CD4-positive, alpha-beta T cell treated with Interferon gamma for 1 hour (primary cell): ENCODE measurements at regions not wholly inside any gene's neighbourhood (a gene's known extent, or its start where the extent isn't known, plus 50 kb on each side); places are given as distances from the start of the nearest gene placed in this dataset.

Experiments
- DNase-seq: peaks from one replicate; pipeline ENCODE4 v3.0.0-alpha.2; 2020

DNA sequence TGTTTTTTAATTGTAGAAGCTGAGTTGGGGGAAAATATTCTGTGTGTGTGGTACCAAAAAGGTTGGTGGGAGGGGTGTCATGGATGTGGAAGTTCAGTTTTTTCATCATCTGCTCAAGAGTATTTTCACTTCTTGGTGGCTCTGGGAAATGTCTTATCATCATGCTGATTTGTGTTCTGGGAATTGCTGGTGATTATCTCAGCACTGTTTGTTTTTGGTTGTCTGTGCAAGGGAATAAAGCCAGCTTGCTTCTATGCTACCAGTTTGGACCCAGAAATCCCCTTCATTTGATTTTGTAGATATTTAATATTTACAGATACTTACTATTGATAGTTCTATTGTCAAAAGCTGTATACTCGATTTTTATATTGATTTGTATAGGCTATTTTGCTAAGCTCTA is 2289.7 kb downstream of the MAT2B start:
- DNase-seq, result no peak

DNA sequence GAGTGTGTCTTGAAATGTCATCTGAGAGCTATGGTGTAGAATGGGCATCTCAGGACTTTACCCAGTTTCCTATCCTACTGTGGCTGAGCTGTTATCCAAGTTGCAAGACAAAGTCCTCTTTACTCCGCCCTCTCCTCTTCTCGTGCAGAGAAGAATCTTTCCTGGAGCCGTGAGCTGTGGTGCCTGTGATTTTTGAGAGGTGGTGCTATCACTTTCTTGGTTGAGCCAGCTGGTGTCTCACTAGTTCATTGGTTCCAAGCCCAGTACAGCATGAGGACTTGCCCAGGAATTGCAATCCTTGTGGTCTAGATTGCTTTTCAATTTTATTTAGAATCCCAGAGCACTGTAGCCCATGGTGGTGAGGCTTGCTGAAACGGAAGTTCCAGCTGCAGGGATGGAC is 2300.3 kb downstream of the MAT2B start:
- no peak for DNase-seq

GRCh38 chr5:165808335-165808734 is 2302.9 kb downstream of the MAT2B start:
- no peak for DNase-seq

- DNase-seq, result no peak
These were observed 2304.5 kb downstream of the MAT2B start for GRCh38 chr5:165809914-165810313.

- DNase-seq, result no peak
These were observed 2324.1 kb downstream of the MAT2B start for GRCh38 chr5:165829504-165829903.

- DNase-seq, result no peak
These were observed 2329.5 kb downstream of the MAT2B start for GRCh38 chr5:165834891-165835290.

GRCh38 chr5:165836046-165836445 is 2330.6 kb downstream of the MAT2B start:
- DNase-seq, result no peak

GRCh38 chr5:165837286-165837685 is 2331.9 kb downstream of the MAT2B start:
- no peak for DNase-seq

DNA sequence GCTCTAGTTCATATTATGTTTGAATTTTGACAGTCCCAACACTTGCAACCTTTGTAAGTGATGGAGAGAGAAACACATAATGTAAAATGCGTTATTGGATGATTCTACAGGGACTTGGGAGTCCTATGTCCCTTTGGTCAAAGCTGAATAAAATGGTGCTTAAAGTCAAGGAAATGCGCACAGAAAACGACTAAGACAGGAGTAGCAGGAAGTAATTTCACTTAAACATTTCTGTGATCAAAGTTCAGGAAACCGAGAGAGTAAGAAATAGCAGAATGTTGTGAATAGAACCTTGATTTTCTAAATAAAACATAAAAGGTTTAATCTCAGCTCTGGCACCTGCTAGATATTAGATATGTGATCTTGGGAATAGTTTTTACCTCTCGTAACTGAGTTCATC is 2339.2 kb downstream of the MAT2B start:
- no peak for DNase-seq

GRCh38 chr5:165858118-165858517 is 2352.7 kb downstream of the MAT2B start:
- DNase-seq, result no peak

DNA sequence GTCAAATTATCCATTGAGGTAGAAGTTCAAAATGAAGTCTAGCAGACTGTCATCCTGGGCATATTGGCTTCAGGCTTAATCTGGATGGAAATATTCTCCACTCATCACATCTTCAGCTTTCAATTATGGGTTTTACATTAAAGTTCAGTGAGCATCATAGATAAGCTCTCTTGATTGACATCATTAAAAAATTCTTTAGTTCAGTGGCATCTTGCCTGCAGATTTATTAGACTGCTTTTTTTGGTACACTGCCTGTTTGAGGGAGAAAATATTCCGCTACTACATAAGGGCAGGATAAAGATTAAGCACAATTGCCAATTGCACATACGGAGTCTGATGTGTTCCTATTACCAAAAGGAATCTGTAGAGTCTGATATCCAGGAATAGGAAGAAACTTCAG is 2353.8 kb downstream of the MAT2B start:
- no peak for DNase-seq

DNA sequence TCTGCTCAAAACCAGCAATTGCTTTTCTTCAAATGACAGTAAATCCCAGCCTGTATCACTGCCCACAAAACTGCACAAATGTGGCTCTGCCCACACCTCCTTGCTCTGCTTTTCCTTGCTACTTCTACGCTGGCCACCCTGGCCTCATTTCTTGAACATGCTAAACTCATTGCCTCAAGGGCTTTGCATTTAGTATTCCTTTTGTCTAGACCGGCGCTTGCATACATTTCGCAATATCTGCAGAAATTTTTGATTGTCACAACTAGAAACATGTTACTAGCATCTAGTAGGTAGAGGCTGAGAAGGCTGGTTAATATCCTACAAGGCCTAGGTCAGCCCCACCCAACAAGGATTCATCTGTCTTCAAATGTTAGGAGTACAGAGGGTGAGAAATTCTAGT is 2357.8 kb downstream of the MAT2B start:
- no peak for DNase-seq

- DNase-seq, result no peak
These were observed 2365.9 kb downstream of the MAT2B start for GRCh38 chr5:165871291-165871690.

GRCh38 chr5:165874851-165875250 is 2369.4 kb downstream of the MAT2B start:
- DNase-seq, result no peak

DNA sequence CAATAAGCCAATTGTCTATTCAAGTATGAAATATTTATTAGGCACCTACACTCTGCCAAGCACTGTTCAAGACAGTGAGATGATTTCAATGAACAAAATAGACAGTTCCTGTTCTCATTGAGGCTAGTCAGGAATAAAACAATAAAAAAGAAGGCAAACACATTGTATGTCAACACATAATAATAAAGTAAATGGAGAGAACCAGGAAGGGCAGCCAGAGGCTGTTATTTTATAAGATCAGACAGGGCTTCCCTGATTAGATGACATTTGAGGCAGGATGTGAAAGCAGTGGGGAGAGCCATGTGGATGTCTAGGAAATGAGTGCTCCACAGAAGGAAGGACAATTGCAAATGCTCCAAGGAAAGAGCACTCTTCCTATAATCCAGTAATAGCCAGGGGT is 2371.1 kb downstream of the MAT2B start:
- no peak for DNase-seq

GRCh38 chr5:165877475-165877874 is 2372.1 kb downstream of the MAT2B start:
- no peak for DNase-seq

GRCh38 chr5:165881259-165881658 is 2375.8 kb downstream of the MAT2B start:
- no peak for DNase-seq

DNA sequence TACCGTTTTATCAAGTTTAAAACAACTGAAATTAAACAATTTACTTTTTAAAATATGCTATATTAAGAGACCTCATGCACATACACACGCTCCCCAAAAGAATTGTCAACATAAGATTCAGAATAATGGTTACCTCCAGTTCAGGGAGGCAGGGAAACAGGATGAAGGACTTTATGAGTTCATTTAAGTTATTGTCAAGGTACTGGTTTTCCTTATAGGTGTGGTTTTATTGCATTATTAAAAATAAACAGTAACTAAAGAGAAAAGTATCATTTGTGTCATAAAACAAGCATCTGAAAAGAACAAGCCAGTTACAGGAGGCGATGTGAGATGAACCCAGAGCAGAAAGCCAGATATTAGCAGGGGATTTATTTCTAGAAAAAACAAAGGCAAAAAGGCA is 2376.7 kb downstream of the MAT2B start:
- DNase-seq, result no peak

GRCh38 chr5:165885623-165886350 is 2380.4 kb downstream of the MAT2B start:
- DNase-seq, result no peak

DNA sequence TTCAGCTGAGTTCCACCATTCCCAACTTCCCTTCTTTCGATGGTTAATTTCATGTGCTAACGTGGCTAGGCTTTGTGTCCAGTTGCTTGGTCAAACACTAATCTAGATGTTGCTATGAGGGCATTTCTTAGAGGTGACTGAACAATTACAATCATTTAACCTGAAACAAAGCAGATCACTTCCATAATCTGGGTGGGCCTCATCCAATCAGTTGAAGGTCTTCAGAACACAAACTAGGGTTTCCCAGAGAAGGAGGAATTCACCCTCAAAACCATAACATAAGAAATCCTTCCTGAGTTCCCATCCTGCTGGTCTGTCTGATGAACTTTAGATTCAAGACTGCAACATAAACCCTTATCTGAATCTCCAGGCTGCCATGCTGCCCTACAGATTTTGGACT is 2381.7 kb downstream of the MAT2B start:
- no peak for DNase-seq

DNA sequence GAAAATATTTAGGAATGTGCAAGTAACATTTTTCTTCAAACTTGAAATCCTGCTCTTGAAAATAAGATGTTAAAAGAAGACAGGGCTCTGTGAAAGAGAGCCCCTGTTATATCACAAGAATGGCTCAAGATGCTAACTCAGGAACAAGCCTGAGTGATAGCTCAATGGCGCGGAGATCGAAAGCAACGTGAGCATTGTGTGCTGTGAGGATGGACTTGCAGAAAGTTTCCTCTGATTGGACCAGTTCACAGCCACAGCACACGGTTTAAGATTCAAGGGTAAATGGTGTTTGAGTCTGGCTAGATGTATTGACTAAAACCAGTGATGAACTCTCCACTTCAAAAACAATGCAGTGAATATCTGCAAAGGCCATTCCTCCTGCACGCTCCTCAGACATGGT is 2387.0 kb downstream of the MAT2B start:
- DNase-seq, result no peak

- no peak for DNase-seq
These were observed 2389.5 kb downstream of the MAT2B start for GRCh38 chr5:165894916-165895315.

- no peak for DNase-seq
These were observed 2387.6 kb upstream of the WWC1 start for GRCh38 chr5:165903835-165904234.

DNA sequence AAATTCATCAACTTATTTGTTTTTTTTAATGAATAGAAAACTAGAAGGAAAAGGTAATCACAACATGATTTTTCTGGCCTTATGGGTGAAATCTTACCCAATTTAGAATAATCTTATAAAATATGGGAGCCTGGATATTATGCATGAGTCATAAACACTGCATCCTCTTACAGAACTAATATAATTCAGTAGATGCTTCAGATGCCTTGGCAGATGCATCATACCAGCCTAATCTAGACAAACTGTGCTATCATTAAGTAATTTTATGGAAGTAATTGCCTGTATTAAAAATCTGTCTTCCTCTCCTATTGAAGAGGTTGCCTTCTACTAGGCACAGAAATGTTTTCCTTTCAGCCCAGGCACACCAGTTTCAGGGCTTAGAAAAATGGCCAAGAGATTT is 2384.6 kb upstream of the WWC1 start:
- DNase-seq, result no peak

DNA sequence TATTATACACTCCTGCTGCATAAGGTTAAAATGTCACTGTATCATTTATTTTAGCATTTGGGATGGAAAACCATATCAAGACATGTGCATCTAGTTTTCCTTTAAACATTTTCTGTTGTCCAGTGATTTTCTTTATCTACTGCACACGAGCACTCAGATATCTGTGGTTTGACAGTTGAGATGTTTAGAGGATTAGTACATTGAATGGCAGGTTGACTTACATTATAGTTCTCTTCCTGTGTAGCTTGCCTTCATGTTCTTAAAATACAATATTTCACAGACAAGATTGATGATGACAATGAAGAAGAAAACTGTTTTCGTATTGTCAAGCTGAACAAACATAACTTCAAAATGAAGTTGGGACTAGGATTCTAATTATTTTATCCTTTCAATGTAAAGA is 2378.4 kb upstream of the WWC1 start:
- DNase-seq, result no peak

GRCh38 chr5:165914456-165914855 is 2377.0 kb upstream of the WWC1 start:
- no peak for DNase-seq
